Omental fat pad (tissue), 3 donors: ENCODE measurements at regions not wholly inside any gene's neighbourhood (a gene's known extent, or its start where the extent isn't known, plus 50 kb on each side); places are given as distances from the start of the nearest gene placed in this dataset.
A peak's percentile ranks its signal among the peaks of the same experiment; 100 is the strongest.

Experiments used
- ATAC-seq: fragments of 150-250 bp; one replicate; pipeline ENCODE4 v1.9.1; 2016; ENCODE audit warnings: mild to moderate bottlenecking, moderate library complexity; ENCODE audit not compliant: low FRiP score
- DNase-seq: peaks from one replicate; pipeline ENCODE4 v3.0.0-alpha.2; 2019; ENCODE audit warnings: low spot score
- CTCF ChIP-seq, 3 donors: fragments of 450-650 bp; IDR thresholded peaks; one replicate each; pipeline ENCODE4 v1.5.1; 2016 to 2017; ENCODE audit warnings: antibody characterized with exemption in 3 of 3, mild to moderate bottlenecking in 3 of 3, moderate library complexity in 2 of 3

- DNase-seq, result no peak
- ATAC-seq, result no peak
- TF ChIP-seq CTCF (IDR thresholded peaks at IDR 0.05), result no peak
Measured at GRCh38 chr3:27661797-27662196, 60.3 kb downstream of the EOMES start.

GRCh38 chr3:27659279-27660021 lies 62.7 kb downstream of the EOMES start:
- DNase-seq, result no peak
- TF ChIP-seq CTCF (IDR thresholded peaks at IDR 0.05), result peak in 1 of 3 donors; percentile 15
- peak; percentile 57 for ATAC-seq

GRCh38 chr3:27658741-27659140 lies 63.4 kb downstream of the EOMES start:
- TF ChIP-seq CTCF (IDR thresholded peaks at IDR 0.05), result no peak
- DNase-seq, result no peak
- no peak for ATAC-seq

GRCh38 chr3:27657871-27658270 lies 64.3 kb downstream of the EOMES start:
- ATAC-seq, result no peak
- no peak for TF ChIP-seq CTCF (IDR thresholded peaks at IDR 0.05)
- DNase-seq, result no peak

GRCh38 chr3:27657404-27657803 lies 64.7 kb downstream of the EOMES start:
- no peak for TF ChIP-seq CTCF (IDR thresholded peaks at IDR 0.05)
- no peak for ATAC-seq
- no peak for DNase-seq

GRCh38 chr3:27656790-27657189 lies 65.3 kb downstream of the EOMES start:
- TF ChIP-seq CTCF (IDR thresholded peaks at IDR 0.05), result no peak
- DNase-seq (no peak), ATAC-seq (no peak)

GRCh38 chr3:27655547-27655946 lies 66.6 kb downstream of the EOMES start:
- no peak for TF ChIP-seq CTCF (IDR thresholded peaks at IDR 0.05)
- ATAC-seq, result no peak
- no peak for DNase-seq
